ENCODE measurements at regions not wholly inside any gene's neighbourhood (a gene's known extent, or its start where the extent isn't known, plus 50 kb on each side); places are given as distances from the start of the nearest gene placed in this dataset.

GRCh38 chr1:91148641-91149069 is 126.8 kb upstream of the ZNF644 start:
- H3K4me1 ChIP-seq, result no peaks in the 10 kb centered on the region
- DNase-seq (ENCODE audit: low spot score in 2 of 2), result no peak
- intact Hi-C loops (cut with DNase I), result no loop called here
- H3K36me3 ChIP-seq, result no peaks in the 10 kb centered on the region
- H3K4me3 ChIP-seq, result no peak overlapping the region
- no peaks in the 10 kb centered on the region for H3K9me3 ChIP-seq
- H3K27me3 ChIP-seq, result no peaks in the 10 kb centered on the region
- H3K27ac ChIP-seq, result no peak overlapping the region
- no peak for TF ChIP-seq CTCF (IDR thresholded peaks at IDR 0.05)

GRCh38 chr1:91141858-91142257 is 120.0 kb upstream of the ZNF644 start:
- DNase-seq (ENCODE audit: low spot score in 2 of 2), result no peak
- H3K4me3 ChIP-seq, result no peak overlapping the region

GRCh38 chr1:91138959-91139358 is 117.1 kb upstream of the ZNF644 start:
- Histone ChIP-seq H3K27me3 (no peaks in the 10 kb centered on the region), H3K4me3 (no peak overlapping the region), H3K9me3 (no peaks in the 10 kb centered on the region), H3K4me1 (no peaks in the 10 kb centered on the region), H3K27ac (no peak overlapping the region), H3K36me3 (no peaks in the 10 kb centered on the region)
- intact Hi-C loops (cut with DNase I), result no loop called here
- DNase-seq (ENCODE audit: low spot score in 2 of 2), result no peak
- TF ChIP-seq CTCF (IDR thresholded peaks at IDR 0.05), result no peak

More at GRCh38 chr1:91141858-91142257, 120.0 kb upstream of the ZNF644 start:
- no peak for TF ChIP-seq CTCF (IDR thresholded peaks at IDR 0.05)
- H3K27ac ChIP-seq, result no peak overlapping the region
- no peaks in the 10 kb centered on the region for H3K27me3 ChIP-seq
- no peaks in the 10 kb centered on the region for H3K36me3 ChIP-seq
- no peaks in the 10 kb centered on the region for H3K4me1 ChIP-seq
- intact Hi-C loops (cut with DNase I), result no loop called here
- no peaks in the 10 kb centered on the region for H3K9me3 ChIP-seq

- H3K27ac ChIP-seq, result no peak overlapping the region
- H3K9me3 ChIP-seq, result no peaks in the 10 kb centered on the region
- DNase-seq (ENCODE audit: low spot score in 2 of 2), result no peak
- H3K4me3 ChIP-seq, result no peak overlapping the region
- intact Hi-C loops (cut with DNase I), result no loop called here
- H3K4me1 ChIP-seq, result no peaks in the 10 kb centered on the region
- H3K36me3 ChIP-seq, result no peaks in the 10 kb centered on the region
- no peak for TF ChIP-seq CTCF (IDR thresholded peaks at IDR 0.05)
- no peaks in the 10 kb centered on the region for H3K27me3 ChIP-seq
Observed at GRCh38 chr1:91137173-91137852, 115.5 kb upstream of the ZNF644 start.

GRCh38 chr1:91135799-91136198 is 114.0 kb upstream of the ZNF644 start:
- Histone ChIP-seq H3K27ac (no peak overlapping the region), H3K4me3 (no peak overlapping the region), H3K36me3 (no peaks in the 10 kb centered on the region), H3K9me3 (no peaks in the 10 kb centered on the region), H3K4me1 (no peaks in the 10 kb centered on the region), H3K27me3 (no peaks in the 10 kb centered on the region)
- intact Hi-C loops (cut with DNase I), result no loop called here
- DNase-seq (ENCODE audit: low spot score in 2 of 2), result no peak
- no peak for TF ChIP-seq CTCF (IDR thresholded peaks at IDR 0.05)

GRCh38 chr1:91133248-91133647 is 111.4 kb upstream of the ZNF644 start:
- Histone ChIP-seq H3K27me3 (no peaks in the 10 kb centered on the region), H3K9me3 (no peaks in the 10 kb centered on the region), H3K4me3 (no peak overlapping the region), H3K4me1 (no peaks in the 10 kb centered on the region), H3K36me3 (no peaks in the 10 kb centered on the region), H3K27ac (no peak overlapping the region)
- TF ChIP-seq CTCF (IDR thresholded peaks at IDR 0.05), result no peak
- intact Hi-C loops (cut with DNase I), result no loop called here
- DNase-seq (ENCODE audit: low spot score in 2 of 2), result no peak
